ENCODE measurements at regions not wholly inside any gene's neighbourhood (a gene's known extent, or its start where the extent isn't known, plus 50 kb on each side); places are given as distances from the start of the nearest gene placed in this dataset.
"Not testable (repeated sequence)": the region's sequence is repeated elsewhere in the genome, so short reads cannot be mapped to it uniquely, and the experiment has no call there.

DNA sequence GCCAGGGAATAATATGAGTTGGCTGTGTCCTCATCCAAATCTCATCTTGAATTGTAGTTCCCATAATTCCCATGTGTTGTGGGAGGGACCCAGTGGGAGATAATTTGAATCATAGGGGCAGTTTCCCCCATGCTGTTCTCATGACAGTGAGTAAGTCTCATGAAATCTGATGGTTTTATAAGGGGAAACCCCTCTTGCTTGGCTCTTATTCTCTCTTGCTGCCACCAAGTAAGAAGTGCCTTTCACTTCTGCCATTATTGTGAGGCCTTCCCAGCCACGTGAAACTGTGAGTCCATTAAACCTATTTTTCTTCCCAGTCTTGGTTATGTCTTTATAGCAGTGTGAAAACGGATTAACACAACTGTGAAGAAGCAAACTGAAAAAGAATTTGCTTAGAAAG, 80.1 kb downstream of the CMAS start:
- TF ChIP-seq, protein P1, sequence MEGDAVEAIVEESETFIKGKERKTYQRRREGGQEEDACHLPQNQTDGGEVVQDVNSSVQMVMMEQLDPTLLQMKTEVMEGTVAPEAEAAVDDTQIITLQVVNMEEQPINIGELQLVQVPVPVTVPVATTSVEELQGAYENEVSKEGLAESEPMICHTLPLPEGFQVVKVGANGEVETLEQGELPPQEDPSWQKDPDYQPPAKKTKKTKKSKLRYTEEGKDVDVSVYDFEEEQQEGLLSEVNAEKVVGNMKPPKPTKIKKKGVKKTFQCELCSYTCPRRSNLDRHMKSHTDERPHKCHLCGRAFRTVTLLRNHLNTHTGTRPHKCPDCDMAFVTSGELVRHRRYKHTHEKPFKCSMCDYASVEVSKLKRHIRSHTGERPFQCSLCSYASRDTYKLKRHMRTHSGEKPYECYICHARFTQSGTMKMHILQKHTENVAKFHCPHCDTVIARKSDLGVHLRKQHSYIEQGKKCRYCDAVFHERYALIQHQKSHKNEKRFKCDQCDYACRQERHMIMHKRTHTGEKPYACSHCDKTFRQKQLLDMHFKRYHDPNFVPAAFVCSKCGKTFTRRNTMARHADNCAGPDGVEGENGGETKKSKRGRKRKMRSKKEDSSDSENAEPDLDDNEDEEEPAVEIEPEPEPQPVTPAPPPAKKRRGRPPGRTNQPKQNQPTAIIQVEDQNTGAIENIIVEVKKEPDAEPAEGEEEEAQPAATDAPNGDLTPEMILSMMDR (IDR thresholded peaks at IDR 0.05): not testable (repeated sequence)
- TF ChIP-seq GABPA (IDR thresholded peaks at IDR 0.05; ENCODE audit: low read depth); RFX5 (IDR thresholded peaks at IDR 0.05; ENCODE audit: low read length); SIN3A (IDR thresholded peaks at IDR 0.05; ENCODE audit: borderline replicate concordance, low read depth, low read length); CHD2 (IDR thresholded peaks at IDR 0.05; ENCODE audit: low read length, partially characterized antibody): not testable (repeated sequence)

Measured in SK-N-SH (cell line).